Uterus (tissue), 2 donors: ENCODE measurements at regions not wholly inside any gene's neighbourhood (a gene's known extent, or its start where the extent isn't known, plus 50 kb on each side); places are given as distances from the start of the nearest gene placed in this dataset.

Experiments used
- POLR2A ChIP-seq, 2 donors: fragments of 450-650 bp; IDR thresholded peaks; one replicate each; pipeline ENCODE4 v1.6.1; 2016; ENCODE audit warnings: antibody characterized with exemption in 2 of 2, mild to moderate bottlenecking in 1 of 2, moderate library complexity in 1 of 2
- TF ChIP-seq, protein P1 (sequence below), 4 experiments: fragments of 200-600 bp in 2 of 4; fragments of 450-650 bp in 2 of 4; sonication (generic) in 2 of 4; IDR thresholded peaks; one replicate each; pipeline ENCODE4 v1.5.1; 2016 to 2019; ENCODE audit warnings: antibody characterized with exemption in 4 of 4, mild to moderate bottlenecking in 2 of 4, moderate library complexity in 1 of 4

DNA sequence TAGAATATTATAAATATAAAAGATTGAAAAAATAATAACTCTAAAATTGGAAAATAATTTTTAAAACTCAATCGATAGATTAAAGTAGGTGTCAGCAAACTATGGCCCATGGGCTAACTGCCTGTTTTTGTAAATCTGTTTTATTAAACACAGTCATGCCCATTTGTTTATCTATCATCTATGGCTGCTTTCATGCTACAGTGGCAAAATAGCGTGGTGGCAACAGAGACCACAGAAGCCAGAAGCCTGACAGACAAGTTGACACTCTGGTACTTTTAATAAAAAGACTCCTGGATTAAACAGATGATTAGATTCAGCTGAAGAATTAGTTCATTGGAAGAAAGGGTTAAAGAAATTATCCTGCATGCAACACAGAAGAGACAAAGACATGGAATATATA lies 400.7 kb upstream of the RORB start:
- no peak for TF ChIP-seq POLR2A (IDR thresholded peaks at IDR 0.05)
- TF ChIP-seq, protein P1, sequence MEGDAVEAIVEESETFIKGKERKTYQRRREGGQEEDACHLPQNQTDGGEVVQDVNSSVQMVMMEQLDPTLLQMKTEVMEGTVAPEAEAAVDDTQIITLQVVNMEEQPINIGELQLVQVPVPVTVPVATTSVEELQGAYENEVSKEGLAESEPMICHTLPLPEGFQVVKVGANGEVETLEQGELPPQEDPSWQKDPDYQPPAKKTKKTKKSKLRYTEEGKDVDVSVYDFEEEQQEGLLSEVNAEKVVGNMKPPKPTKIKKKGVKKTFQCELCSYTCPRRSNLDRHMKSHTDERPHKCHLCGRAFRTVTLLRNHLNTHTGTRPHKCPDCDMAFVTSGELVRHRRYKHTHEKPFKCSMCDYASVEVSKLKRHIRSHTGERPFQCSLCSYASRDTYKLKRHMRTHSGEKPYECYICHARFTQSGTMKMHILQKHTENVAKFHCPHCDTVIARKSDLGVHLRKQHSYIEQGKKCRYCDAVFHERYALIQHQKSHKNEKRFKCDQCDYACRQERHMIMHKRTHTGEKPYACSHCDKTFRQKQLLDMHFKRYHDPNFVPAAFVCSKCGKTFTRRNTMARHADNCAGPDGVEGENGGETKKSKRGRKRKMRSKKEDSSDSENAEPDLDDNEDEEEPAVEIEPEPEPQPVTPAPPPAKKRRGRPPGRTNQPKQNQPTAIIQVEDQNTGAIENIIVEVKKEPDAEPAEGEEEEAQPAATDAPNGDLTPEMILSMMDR (IDR thresholded peaks at IDR 0.05): no peak
